Stimulated activated CD4-positive, alpha-beta T cell treated with anti-CD3 and anti-CD28 coated beads, Interleukin-1b, Interleukin-23, amount 100 ng/mL, for 24 hours (primary cell): ENCODE measurements at regions not wholly inside any gene's neighbourhood (a gene's known extent, or its start where the extent isn't known, plus 50 kb on each side); places are given as distances from the start of the nearest gene placed in this dataset.
"Not testable (repeated sequence)": the region's sequence is repeated elsewhere in the genome, so short reads cannot be mapped to it uniquely, and the experiment has no call there.

Experiments used
- DNase-seq, 4 experiments: peaks; one replicate each; pipeline ENCODE4 v3.0.0-alpha.2; 2020; ENCODE audit warnings: low read depth in 4 of 4, low spot score in 1 of 4

GRCh38 chr6:44037847-44038542 is 89.3 kb downstream of the MRPL14 start:
- DNase-seq = no peak

GRCh38 chr6:44037276-44037675 is 90.0 kb downstream of the MRPL14 start:
- not testable (repeated sequence) for DNase-seq

GRCh38 chr6:44036699-44037101 is 90.6 kb downstream of the MRPL14 start:
- DNase-seq = no peak

GRCh38 chr6:44036196-44036595 is 91.1 kb downstream of the MRPL14 start:
- DNase-seq = no peak

- DNase-seq = no peak
These were observed 91.6 kb downstream of the MRPL14 start for GRCh38 chr6:44035621-44036020.

- DNase-seq = no peak
These were observed 92.3 kb downstream of the MRPL14 start for GRCh38 chr6:44034931-44035345.

- DNase-seq = no peak
These were observed 92.8 kb downstream of the MRPL14 start for GRCh38 chr6:44034391-44034861.

GRCh38 chr6:44030812-44031454 is 96.3 kb downstream of the MRPL14 start:
- no peak for DNase-seq

GRCh38 chr6:44029444-44030185 is 97.6 kb downstream of the MRPL14 start:
- DNase-seq = no peak

GRCh38 chr6:44028789-44029310 is 98.4 kb downstream of the MRPL14 start:
- no peak for DNase-seq

GRCh38 chr6:44025226-44025625 is 102.0 kb downstream of the MRPL14 start:
- no peak for DNase-seq

GRCh38 chr6:44024574-44025219 is 102.6 kb downstream of the MRPL14 start:
- DNase-seq = no peak

GRCh38 chr6:44023586-44024454 is 103.4 kb downstream of the MRPL14 start:
- DNase-seq = no peak

- no peak for DNase-seq
These were observed 104.4 kb downstream of the MRPL14 start for GRCh38 chr6:44022671-44023352.

- DNase-seq = no peak
These were observed 105.0 kb downstream of the MRPL14 start for GRCh38 chr6:44022296-44022661.

GRCh38 chr6:44021589-44022295 is 105.5 kb downstream of the MRPL14 start:
- DNase-seq = no peak

GRCh38 chr6:44020664-44021425 is 106.4 kb downstream of the MRPL14 start:
- DNase-seq = no peak

GRCh38 chr6:44020148-44020547 is 107.1 kb downstream of the MRPL14 start:
- DNase-seq = no peak
